Sigmoid colon (tissue), 4 donors: ENCODE measurements at regions not wholly inside any gene's neighbourhood (a gene's known extent, or its start where the extent isn't known, plus 50 kb on each side); places are given as distances from the start of the nearest gene placed in this dataset.

Experiments used
- EP300 ChIP-seq, 4 donors: sonication (generic); formaldehyde crosslinking; IDR thresholded peaks; one replicate each; pipeline ENCODE4 v1.6.1; 2017; ENCODE audit warnings: antibody characterized with exemption in 4 of 4
- POLR2A ChIP-seq, 2 donors: fragments of 450-650 bp; IDR thresholded peaks; one replicate each; pipeline ENCODE4 v1.6.1; 2016; ENCODE audit warnings: antibody characterized with exemption in 2 of 2, mild to moderate bottlenecking in 2 of 2, moderate library complexity in 2 of 2
- TF ChIP-seq, protein P1 (sequence below), 4 experiments: fragments of 450-650 bp in 3 of 4; fragments of 200-600 bp in 1 of 4; IDR thresholded peaks; one replicate each; pipeline ENCODE4 v1.5.1; 2016 to 2019; ENCODE audit warnings: antibody characterized with exemption in 4 of 4, mild to moderate bottlenecking in 3 of 4, moderate library complexity in 2 of 4

DNA sequence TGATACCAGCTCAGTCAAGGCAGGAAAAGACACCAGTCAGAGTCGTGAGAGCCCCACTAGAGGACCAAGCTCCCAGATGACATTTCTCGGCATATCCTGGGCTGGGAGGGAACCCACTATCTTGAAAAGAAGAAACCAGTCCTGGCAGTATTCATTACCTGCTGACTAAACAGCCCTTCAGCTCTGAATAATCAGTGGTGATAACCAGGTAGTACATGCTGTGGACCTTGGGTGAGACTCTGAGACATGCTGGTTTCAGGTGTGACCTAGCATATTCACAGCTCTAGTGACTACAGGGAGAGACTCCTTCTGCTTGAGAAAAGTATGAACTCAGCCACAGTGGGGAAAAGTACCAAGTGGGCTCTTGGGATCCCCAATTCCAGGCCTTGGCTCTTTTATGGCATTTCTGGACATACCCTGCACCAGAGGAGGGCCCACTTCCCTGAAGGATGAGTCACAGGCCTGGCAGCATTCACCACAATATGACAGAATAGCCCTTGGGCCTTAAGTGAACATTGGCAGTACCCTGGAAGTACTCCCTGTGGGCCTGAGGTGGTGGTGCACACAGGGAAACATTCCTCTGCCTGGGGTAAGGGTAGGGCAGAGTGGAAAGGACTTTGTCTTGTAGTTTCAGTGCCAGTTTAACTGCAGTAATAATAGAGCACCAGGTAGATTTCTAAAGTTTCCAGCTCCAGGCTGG lies 82.6 kb upstream of the SLC38A4 start:
- TF ChIP-seq, protein P1, sequence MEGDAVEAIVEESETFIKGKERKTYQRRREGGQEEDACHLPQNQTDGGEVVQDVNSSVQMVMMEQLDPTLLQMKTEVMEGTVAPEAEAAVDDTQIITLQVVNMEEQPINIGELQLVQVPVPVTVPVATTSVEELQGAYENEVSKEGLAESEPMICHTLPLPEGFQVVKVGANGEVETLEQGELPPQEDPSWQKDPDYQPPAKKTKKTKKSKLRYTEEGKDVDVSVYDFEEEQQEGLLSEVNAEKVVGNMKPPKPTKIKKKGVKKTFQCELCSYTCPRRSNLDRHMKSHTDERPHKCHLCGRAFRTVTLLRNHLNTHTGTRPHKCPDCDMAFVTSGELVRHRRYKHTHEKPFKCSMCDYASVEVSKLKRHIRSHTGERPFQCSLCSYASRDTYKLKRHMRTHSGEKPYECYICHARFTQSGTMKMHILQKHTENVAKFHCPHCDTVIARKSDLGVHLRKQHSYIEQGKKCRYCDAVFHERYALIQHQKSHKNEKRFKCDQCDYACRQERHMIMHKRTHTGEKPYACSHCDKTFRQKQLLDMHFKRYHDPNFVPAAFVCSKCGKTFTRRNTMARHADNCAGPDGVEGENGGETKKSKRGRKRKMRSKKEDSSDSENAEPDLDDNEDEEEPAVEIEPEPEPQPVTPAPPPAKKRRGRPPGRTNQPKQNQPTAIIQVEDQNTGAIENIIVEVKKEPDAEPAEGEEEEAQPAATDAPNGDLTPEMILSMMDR (IDR thresholded peaks at IDR 0.05), result no peak
- TF ChIP-seq POLR2A (IDR thresholded peaks at IDR 0.05), result no peak
- TF ChIP-seq EP300 (IDR thresholded peaks at IDR 0.05), result no peak
